GM11168 (cell line): ENCODE measurements at regions not wholly inside any gene's neighbourhood (a gene's known extent, or its start where the extent isn't known, plus 50 kb on each side); places are given as distances from the start of the nearest gene placed in this dataset.

Experiments
- in situ Hi-C: fragments of 300-500 bp; cut with MboI; formaldehyde crosslinking; loops from one replicate; pipeline ENCODE4 v1.12.0; 2022; ENCODE audit warnings: low sequenced_read_pairs; ENCODE audit not compliant: unreplicated experiment

DNA sequence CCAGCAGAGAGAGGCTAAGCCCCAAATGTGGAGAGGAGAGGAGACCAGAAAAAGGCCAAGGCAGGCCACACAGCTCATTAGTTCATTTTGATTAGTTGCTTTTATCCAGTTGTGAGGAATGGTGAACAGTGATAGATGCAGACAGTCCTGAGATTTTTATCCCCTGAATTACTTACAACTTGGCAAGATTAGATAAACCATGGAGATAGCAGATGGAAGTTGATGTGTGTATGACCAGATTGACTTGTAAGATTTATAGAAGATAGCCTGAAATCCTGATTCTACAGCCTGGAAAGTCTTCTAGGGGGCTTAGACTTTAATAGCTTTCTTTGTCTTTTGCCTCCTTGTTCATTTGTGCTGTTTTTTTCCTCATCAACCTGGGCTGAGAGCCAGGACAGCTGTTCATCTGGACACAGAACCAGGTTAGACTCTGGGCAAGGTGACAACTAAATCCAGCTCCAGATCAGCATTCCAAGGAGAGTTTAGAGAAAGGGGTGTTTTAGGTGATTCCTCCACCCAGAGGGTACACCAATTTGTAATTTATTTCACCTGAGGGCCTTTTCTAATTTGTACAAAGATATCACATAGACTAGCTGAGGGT lies 215.5 kb downstream of the SPATA18 start:
- in situ Hi-C loops, result no loop called here

DNA sequence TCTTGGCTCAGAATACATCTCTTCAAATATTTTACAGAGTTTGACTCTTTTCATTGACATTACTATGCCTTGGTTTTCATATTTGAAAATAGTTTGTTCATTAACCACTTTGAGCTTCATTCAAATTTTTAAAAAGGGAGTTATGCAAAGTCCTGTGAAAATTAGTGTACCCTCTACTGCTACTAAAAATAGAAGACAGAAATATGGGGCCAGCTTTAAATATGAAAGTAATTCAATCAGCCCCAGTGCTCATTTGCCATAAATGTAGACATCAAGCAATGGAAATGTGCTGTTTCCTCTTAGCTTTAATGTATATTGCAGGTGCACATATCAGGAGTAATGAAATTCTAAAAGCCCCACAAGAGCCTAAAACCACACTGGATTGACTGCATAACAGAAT lies 218.7 kb downstream of the SPATA18 start:
- in situ Hi-C loops, result no loop called here

DNA sequence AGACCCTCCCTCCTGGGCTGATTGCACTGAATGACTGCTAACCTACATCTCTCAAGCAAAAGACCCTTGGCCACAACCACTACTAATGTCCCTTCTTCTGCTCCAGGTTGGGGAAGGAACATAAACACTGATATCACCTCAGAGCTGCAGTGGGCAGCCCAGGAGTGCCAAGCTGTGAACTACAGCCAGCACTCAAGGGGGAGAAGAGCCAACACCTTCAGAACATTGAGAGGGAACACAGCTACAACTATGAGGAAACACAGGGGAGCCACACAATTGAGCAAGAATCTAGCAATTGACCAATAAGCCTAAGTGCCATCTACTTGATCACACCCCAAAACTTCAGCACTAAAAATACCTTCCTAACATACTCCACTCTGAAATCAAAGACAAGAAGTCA lies 222.8 kb downstream of the SPATA18 start:
- in situ Hi-C loops, result no loop called here

DNA sequence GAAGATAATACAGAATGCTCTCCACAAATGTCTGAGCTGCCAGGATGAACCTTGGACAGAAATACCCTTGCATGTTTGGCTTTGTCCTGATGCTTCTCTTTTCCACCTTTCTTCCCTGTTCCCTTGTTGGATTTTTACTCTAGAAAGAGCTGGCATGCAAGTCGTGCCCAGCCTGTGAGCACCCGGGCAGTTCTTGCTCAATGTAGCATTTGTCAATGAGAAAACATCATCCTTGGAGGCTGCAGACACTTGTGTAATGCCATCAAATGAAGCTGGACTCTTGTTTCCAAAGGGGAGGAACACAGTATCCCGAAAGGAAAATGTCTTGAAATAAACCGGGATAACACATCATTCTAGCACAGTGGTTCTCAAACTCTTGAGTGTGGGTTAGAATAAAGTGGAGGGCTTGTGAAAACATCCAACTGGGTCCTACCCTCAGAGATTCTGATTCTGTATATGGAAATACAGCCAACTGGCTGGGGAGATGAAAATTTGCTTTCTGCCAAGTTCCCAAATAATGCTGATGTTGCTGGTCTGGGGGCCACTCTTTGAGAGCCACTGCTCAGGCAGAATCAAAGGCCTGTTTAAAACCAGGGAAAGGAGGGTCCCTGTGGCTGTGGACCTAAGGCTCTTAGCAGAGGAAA lies 237.2 kb downstream of the SPATA18 start:
- in situ Hi-C loops, result no loop called here

DNA sequence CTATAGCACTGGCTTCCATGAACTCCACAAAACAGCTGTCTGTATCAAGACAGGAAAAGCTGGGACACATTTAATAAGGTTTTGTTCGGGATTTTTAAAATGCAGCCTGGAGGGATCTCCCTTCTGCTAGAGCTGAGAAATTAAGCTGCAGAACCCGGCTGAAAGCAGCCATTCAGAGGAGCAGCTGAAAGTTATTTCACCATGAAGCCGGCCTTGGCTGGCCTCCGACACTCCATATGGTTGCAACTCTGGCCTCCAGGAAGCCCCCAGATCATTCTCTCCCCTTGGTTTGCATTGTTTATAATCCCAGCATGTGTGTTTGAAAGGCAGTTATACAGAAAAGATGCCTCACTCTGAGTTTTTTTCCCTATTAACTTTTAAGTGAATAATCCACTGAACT lies 239.4 kb downstream of the SPATA18 start:
- in situ Hi-C loops, result no loop called here

DNA sequence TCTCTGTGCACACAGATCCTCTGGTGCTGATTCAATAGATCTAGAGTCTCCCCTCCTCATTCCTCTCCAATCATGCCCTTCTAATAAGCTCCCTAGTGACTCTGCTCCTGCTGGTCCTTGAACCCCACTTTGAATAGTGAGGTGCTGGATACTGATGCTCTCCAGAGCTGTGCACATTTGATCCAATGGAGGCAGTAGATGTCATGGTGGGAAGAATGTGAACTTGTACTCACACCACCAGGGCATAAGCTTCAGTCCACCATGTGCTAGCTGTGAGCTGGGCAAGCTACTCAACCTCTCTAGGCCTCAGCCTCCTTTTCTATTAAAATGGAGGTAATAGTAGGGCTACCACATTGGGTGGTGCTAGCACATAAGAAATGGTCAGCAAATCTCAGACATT lies 241.1 kb downstream of the SPATA18 start:
- in situ Hi-C loops, result no loop called here

DNA sequence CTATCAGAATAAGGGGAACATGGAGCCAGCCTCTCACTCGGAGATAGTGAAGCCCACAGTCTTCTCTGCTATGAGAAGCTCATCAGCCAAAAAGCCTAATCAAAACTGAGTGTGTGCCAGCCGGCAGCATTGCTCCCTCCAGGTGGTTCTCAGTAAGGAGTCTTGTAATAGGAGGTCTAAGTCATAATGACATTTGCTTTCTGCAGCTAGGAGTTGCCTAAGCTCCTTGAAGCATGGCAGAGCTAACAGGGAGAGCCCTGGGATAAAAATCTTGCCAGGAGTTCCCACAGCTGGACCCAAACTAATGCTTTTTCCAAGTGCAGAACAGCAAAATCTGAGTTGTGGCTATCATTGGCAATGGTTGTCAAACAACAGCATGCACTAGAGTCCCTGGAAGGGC lies 245.2 kb downstream of the SPATA18 start:
- in situ Hi-C loops, result no loop called here

DNA sequence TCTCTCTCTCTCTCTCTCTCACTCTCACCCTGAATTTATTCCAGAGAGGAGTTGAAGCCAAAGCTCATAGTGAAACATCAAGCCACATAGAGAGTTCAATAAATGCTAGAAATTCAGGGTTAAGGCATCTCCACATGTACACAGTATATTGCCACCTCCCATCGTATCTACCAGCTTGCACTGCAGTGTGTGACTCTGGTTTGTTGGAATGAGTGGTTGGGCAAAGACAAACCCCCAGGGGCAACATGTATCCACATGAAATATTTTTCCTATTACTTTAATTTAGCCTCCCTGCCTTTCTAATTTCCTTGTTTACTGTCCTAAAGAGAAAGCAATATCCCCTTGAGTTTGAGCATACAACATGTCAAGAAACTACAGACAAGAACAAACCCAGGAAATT lies 247.3 kb downstream of the SPATA18 start:
- in situ Hi-C loops, result no loop called here

DNA sequence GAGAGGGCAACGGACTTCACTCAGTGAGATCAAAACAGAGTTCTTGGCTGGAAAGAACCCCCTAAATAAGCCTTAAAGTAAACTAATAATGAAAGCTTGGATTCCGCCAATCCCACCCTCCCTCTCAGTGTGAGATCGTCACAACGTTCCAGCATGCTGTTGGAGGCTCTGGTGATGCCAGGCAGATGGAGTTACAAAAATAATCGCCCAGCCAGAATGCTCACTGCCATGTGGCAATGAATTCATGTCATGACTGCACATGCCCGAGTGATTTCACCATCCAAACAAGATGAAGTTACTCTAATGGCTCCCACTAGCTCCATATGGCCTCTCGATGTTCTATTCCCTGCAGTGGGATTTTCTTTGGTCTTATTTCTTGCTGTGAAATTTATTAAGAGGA lies 248.0 kb downstream of the SPATA18 start:
- in situ Hi-C loops, result no loop called here

DNA sequence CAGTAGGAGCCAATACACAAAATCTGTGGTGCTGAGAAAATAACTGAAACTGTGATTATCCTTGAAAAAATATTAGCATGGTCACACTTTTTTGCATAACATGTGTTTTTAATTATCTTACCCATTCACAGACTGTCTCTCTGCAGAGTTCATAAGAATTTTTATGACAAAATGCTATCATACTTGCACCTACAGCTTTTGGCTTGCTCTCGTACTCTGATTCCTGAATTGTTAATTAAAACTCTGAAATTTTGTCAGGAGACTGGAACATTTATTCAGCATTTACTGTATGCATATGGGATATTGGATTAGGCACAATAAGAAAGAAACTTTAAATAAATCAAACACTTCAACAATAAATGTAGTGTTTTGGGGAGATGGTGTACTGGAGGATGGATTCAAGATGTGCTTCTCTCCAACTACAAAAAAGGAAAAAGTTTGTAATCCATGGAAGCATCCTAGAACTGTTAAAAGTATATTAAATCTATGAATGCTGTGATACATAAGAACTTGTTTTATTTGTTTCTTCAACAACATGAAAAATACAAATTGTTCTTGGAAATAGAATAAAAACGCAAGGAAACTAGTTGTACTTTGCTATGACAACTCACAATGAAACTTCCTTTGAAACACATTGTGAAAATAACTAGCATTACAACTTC lies 260.5 kb downstream of the SPATA18 start:
- in situ Hi-C loops, result no loop called here

DNA sequence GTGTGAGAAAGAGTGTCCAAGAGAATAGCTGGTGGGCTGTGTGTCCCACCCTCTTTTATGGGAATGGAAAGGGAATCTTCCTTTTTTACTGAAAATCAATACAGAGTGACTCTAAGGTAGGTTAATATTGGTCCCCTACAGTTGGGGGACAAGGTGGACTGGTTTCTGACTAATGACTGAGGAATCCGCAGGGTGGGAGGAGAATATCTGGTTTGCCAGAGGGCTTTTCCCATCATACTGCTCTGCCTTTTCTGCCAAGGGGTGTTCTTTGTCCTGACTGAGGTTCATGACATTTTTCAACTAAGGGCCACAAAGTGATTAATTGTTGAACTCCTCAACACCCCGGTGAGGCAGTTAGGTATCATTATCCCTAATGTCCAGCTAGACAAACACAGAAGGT lies 261.6 kb downstream of the SPATA18 start:
- in situ Hi-C loops, result no loop called here

DNA sequence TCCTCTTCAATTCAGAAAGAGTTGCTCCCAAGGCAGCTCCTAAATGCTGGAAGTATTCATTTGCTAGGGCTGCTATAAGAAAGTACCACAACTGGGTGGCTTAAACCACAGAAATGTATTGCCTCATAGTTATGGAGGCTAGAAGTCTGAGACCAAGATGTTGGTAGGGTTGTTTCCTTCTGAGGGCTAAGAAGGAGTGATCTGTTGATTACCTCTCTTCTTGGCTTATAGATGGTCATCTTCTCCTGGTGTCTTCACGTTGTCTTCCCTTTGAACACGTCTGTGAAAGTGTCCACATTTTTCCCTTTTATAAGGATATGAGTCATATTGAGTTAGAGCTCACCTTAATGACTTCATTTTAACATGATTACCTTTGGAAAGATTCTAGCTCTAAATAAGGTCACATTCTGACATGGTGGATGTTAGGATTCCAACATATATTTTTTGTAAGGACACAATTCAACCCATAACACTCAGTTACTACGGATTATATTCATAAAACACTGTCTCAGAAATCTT lies 266.3 kb downstream of the SPATA18 start:
- in situ Hi-C loops, result no loop called here

DNA sequence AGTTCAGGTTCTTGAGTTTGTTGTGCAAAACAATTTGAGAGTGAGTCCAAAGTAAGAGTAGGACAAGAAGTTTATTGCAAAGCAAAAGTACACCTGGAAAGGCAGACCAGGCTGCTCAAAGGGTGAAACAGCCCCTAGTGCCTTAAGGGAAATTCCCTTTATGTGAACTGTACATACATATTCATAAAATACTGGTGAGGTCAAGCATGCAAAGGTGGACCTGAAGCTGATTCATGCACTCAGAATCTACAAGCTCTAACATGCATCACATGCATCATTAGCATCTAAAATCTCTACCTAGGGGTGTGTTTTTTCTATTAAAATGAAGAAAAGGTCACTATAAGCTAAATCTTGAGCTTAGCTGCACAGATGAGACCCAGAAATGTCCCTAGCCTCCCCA lies 266.9 kb downstream of the SPATA18 start:
- in situ Hi-C loops, result no loop called here

DNA sequence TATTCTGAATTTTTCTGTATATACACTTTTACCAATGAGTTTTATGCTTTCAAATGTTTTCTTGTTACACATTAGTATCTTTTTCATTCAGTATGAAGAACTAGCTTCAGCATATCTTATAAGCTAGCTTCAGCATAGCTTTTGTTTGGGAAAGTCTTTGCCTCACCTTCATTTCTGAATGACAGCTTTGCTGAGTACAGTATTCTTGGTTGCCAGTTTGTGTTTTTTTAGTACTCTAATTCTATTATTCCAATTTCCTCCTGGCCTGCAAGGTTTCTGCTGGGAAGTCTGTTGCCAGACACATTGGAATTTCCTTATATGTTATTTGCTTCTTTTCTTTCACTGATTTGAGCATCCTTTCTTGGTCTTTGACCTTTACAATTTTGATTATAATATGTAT lies 278.8 kb downstream of the SPATA18 start:
- in situ Hi-C loops, result no loop called here

DNA sequence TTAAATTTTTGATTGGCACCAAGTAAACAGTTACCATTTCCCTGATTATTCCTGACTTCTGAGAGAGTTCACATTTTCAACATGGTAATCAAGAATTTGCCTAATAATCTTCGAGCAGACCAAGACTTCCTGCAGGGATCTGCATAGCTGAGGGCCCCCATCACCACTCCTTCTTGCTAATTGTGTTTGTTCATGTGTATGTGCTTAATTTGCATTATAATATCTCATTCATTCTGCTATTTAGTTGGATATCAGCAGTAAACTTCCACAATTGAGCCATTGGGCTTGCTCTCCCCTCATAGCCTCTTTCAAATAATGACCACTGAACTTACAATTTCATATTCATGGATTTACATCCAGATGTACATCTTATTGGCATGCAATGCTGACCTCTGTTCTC lies 292.5 kb downstream of the SPATA18 start:
- in situ Hi-C loops, result no loop called here

DNA sequence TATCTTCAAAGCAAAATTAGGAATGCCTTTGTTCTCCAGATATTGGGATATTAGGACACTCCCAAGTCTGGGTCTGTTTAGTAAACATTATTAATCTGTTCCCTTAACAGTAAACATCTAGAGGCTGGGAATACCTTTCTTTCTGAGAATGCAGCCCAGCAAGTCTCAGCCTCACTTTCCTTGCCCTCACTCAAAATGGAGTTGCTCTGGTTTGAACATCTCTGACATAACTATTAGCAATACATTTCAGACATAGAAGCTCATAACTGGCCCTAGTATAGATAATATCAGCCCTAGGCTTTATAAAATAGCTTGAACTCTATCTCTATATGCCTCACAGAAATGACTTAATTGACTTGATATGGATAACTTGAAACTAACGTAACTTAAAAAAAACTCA lies 299.8 kb downstream of the SPATA18 start:
- in situ Hi-C loops, result no loop called here

DNA sequence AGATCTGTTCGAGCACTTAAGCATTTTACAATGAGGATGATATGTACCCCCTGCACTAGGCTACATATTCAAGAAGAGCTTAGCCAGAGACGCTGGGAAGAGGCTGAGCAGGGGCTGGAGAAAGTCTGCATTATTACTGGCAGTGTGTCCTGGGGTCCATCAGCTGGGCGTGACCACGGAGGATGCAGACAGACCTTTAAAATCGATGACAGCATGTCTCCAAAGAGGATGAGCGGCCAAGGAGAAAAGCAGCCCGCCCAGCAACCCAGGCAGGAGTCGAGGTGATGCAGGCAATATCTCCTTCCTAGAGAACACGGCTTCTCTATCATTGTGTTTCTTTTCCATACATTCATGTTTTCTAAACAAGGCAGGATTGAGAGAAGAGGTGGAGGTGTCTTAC lies 300.7 kb downstream of the USP46 start:
- in situ Hi-C loops, result no loop called here

DNA sequence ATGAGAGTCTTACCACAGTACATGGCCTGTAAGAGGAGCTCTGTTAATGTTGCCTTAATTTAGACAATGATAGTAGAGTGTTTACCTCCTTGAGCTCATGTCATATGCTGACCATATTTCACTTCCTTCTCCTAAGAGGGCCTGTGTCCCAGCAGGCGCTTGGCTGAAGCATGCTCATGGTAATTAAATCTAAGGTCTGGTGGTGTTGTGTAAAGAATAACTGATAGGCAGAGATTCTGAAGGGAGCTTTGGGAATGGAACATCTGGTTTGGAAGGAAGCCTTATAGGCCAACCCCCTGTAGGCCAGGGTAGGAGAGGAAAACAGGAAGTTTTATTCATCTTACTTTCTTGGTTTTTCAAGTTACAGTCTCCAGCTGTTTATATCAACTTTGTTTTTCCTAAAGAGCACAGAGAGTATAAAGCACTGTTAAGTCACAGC lies 300.2 kb downstream of the USP46 start:
- in situ Hi-C loops, result no loop called here

DNA sequence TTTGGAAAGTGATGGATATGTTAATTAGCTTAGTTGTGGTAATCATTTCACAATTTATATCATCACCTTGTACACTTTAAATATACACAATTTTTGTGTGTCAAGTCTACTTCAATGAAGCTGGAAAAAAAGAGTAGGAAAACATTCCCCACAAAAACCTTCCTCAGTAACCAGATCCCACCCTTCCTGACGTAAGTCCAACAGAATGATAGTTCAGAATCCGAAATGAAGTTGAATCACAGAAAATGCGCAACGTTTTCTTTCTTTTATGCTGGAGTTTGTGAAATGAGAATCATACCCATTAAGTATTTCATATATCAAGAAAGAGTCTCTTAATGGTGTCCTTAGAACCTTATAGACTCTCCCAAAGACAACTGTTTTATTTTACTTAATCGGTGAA lies 292.9 kb downstream of the USP46 start:
- in situ Hi-C loops, result no loop called here

DNA sequence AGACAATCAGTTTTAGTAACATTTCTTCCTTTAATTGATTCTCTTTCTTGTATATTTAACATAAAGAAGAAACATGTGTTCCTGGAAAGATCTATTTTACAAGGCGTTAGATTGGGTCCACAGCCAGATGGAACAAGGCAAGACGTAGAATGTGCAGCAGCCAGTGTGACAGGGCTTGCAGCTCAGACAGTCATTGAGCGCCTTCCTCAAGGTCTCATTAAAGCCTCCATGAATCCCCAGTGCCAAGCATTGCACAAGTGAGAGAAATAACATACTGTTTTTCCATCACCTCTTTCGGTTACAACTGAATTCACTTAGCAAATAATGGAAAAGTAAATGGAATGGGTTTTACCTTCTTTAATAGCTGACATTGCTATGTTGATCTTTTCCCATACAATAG lies 292.5 kb downstream of the USP46 start:
- in situ Hi-C loops, result no loop called here

DNA sequence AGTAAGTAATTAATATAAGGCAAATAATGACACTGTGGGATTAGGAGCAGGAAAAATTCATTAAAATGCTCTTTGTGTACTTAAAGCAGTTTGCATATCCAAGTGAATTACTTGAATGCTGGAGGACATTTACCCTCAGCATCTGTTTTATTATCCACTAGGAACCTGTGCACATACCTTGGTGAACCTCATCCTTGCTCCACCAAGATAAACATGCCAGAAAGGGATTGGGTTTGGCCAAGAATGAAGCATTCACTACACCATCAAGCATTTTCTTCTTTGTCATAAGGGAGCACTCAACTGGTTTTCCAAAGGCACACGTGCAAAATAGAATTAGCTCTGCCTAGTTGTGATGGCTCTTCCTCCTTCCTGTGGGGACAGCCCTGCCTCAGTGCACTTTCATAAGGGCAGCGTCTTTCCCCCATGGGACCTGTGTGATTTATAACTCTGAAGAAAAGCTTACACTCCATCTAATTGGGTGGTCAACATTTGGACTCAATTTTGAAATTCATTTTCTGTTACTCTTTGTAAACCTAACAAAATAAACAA lies 291.7 kb downstream of the USP46 start:
- in situ Hi-C loops, result no loop called here
